HepG2 (cell line): ENCODE measurements at regions not wholly inside any gene's neighbourhood (a gene's known extent, or its start where the extent isn't known, plus 50 kb on each side); places are given as distances from the start of the nearest gene placed in this dataset.

Experiments used
- ATAC-seq: fragments of 200-7000 bp; cut with Tn5 transposase; 3 replicates; pipeline ENCODE4 v1.9.1; 2020; ENCODE audit warnings: mild to moderate bottlenecking, moderate library complexity
- BruUV-seq: library from RNA; stranded (reverse); fragments of 400-500 nt; replicated peaks from 2 replicates; lab custom pipeline; 2021; lab: Mats Ljungman, UMichigan
- CTCF ChIA-PET: fragments of 300-600 bp; formaldehyde crosslinking; extraction: SDS; loops from one replicate; lab custom pipeline; 2021; ENCODE audit warnings: low total read pairs, inconsistent platforms, low intra/inter-chr PET ratio; lab: Yijun Ruan, JAX
- POLR2A ChIA-PET: fragments of 350-600 bp; sonication (Branson Sonifier 250); formaldehyde crosslinking; loops from one replicate; lab custom pipeline; 2020; ENCODE audit warnings: antibody characterized with exemption, inconsistent platforms; lab: Yijun Ruan, JAX
- DNase-seq: peaks from one replicate; pipeline ENCODE4 v3.0.0-alpha.2; 2015; ENCODE audit warnings: low spot score
- FAIRE-seq: peaks from 3 replicates; lab custom pipeline; 2011; peaks lifted over from hg19 to GRCh38; lab: Jason Lieb, UNC
- H2AFZ ChIP-seq: one replicate; pipeline ENCODE4 v1.6.1; 2011; ENCODE audit warnings: low read length, inconsistent platforms
- H3K27ac ChIP-seq: fragments of 300-600 bp; 3 replicates; pipeline ENCODE4 v1.8.0; 2011; ENCODE audit warnings: mixed run types, mild to moderate bottlenecking, mixed read lengths, low read length, inconsistent platforms; ENCODE audit not compliant: insufficient read depth; ENCODE audit errors: extremely low read length
- H3K27me3 ChIP-seq, 2 experiments: fragments of 200-600 bp in 1 of 2; 2 replicates in 1 of 2; 3 replicates in 1 of 2; pipeline versions ENCODE4 v1.6.0 to v1.8.0; 2011; ENCODE audit warnings: low read length in 2 of 2, mild to moderate bottlenecking in 2 of 2, moderate library complexity in 2 of 2, inconsistent platforms in 1 of 2; ENCODE audit not compliant: insufficient read depth in 2 of 2, control insufficient read depth in 1 of 2
- H3K36me3 ChIP-seq, 2 experiments: fragments of 200-600 bp in 1 of 2; replicated peaks in 1 of 2; 2 replicates in 1 of 2; 3 replicates in 1 of 2; pipeline versions ENCODE4 v1.5.1 to v1.8.0; 2011; ENCODE audit warnings: low read length in 2 of 2, inconsistent platforms in 1 of 2; ENCODE audit not compliant: insufficient read depth in 2 of 2, control insufficient read depth in 1 of 2
- H3K4me1 ChIP-seq: 2 replicates; pipeline ENCODE4 v1.5.1; 2012; ENCODE audit warnings: low read length, inconsistent platforms; ENCODE audit not compliant: insufficient read depth
- H3K4me2 ChIP-seq: 2 replicates; pipeline ENCODE4 v1.6.0; 2011; ENCODE audit warnings: low read depth, low read length, inconsistent platforms
- H3K4me3 ChIP-seq, 3 experiments: fragments of 200-600 bp in 1 of 3; sonication (generic), shearing (Covaris generic) in 1 of 3; replicated peaks in 1 of 3; 2 replicates each; pipeline ENCODE4 v1.5.1; 2011 to 2016; ENCODE audit warnings: low read length in 3 of 3, inconsistent platforms in 2 of 3, low read depth in 2 of 3, mild to moderate bottlenecking in 2 of 3, control low read depth in 1 of 3, mixed read lengths in 1 of 3; ENCODE audit not compliant: insufficient read depth in 1 of 3
- H3K79me2 ChIP-seq: one replicate; pipeline ENCODE4 v1.6.1; 2011; ENCODE audit warnings: low read length, inconsistent platforms; ENCODE audit not compliant: insufficient read depth
- H3K9ac ChIP-seq: 2 replicates; pipeline ENCODE4 v1.6.0; 2011; ENCODE audit warnings: mild to moderate bottlenecking, low read depth, low read length, inconsistent platforms; ENCODE audit not compliant: insufficient read depth
- H3K9me3 ChIP-seq: 2 replicates; pipeline ENCODE4 v1.5.1; 2012; ENCODE audit warnings: mild to moderate bottlenecking, low read length
- H4K20me1 ChIP-seq: 2 replicates; pipeline ENCODE4 v1.6.0; 2011; ENCODE audit warnings: inconsistent platforms, mild to moderate bottlenecking, low read length, moderate library complexity; ENCODE audit not compliant: insufficient read depth
- ARNT ChIP-seq: fragments of 450-650 bp; IDR thresholded peaks from 2 replicates; pipeline ENCODE4 v1.6.1; 2017
- ATF1 ChIP-seq: IDR thresholded peaks from 2 replicates; pipeline ENCODE4 v1.6.1; 2016; ENCODE audit warnings: mild to moderate bottlenecking, control low read depth
- ATF7-NPFF ChIP-seq: sonication (generic); formaldehyde crosslinking; IDR thresholded peaks from 2 replicates; pipeline ENCODE4 v1.8.1; 2023; ENCODE audit warnings: mild to moderate bottlenecking, low read depth, missing genetic modification reagents, moderate library complexity
- E2F5 ChIP-seq: sonication (generic); formaldehyde crosslinking; conservative IDR thresholded peaks from 2 replicates; pipeline ENCODE4 v1.4.0; 2020; ENCODE audit warnings: missing genetic modification reagents
- GTF2F1 ChIP-seq: fragments of 150-350 bp; IDR thresholded peaks from 2 replicates; pipeline ENCODE4 v1.6.1; 2014; ENCODE audit warnings: low read length
- HOXA5 ChIP-seq: sonication (generic); formaldehyde crosslinking; IDR thresholded peaks from 2 replicates; pipeline ENCODE4 v1.4.0; 2020; ENCODE audit warnings: missing genetic modification reagents
- RBAK ChIP-seq: sonication (generic); formaldehyde crosslinking; IDR thresholded peaks from 2 replicates; pipeline ENCODE4 v1.5.1; 2020; ENCODE audit warnings: mild to moderate bottlenecking, missing genetic modification reagents
- ZFP41 ChIP-seq: sonication (generic); formaldehyde crosslinking; IDR thresholded peaks from 2 replicates; pipeline ENCODE4 v1.4.0; 2020; ENCODE audit warnings: mild to moderate bottlenecking, missing genetic modification reagents, borderline replicate concordance
- ZNF24 ChIP-seq: fragments of 450-650 bp; IDR thresholded peaks from 2 replicates; pipeline ENCODE4 v1.6.1; 2017; ENCODE audit warnings: antibody characterized with exemption, mild to moderate bottlenecking
- ZNF367 ChIP-seq: sonication (generic); formaldehyde crosslinking; IDR thresholded peaks from 2 replicates; pipeline ENCODE4 v1.4.0; 2020; ENCODE audit warnings: missing genetic modification reagents, borderline replicate concordance
- WGBS: methylation state at CpG from one replicate; pipeline ENCODE4 v1.1.6; 2017; ENCODE audit warnings: low lambda C conversion rate; 5-methylcytosine and 5-hydroxymethylcytosine counted together
- in situ Hi-C: cut with HindIII; loops from 2 replicates; pipeline ENCODE4 v1.10.0; 2017; ENCODE audit warnings: low pct_unique_long_range_greater_than_20kb; ENCODE audit not compliant: extremely low pct_ligation_motif_present
- intact Hi-C: fragments of 100-400 bp; cut with micrococcal nuclease; formaldehyde crosslinking; loops from one replicate; pipeline ENCODE4 v1.10.0; 2022; ENCODE audit not compliant: unreplicated experiment

GRCh38 chr11:122285070-122285988 lies 169.3 kb upstream of the BLID start:
- intact Hi-C loops: no loop called here
- H3K4me3 ChIP-seq: no peak overlapping the region
- TF ChIP-seq GTF2F1 (no peak), RBAK (CRISPR knock-in tag) (no peak), ATF1 (no peak), ZNF24 (no peak), ATF7-NPFF (no peak), ZFP41 (CRISPR knock-in tag) (no peak), ARNT (no peak), ZNF367 (CRISPR knock-in tag) (no peak), HOXA5 (CRISPR knock-in tag) (no peak), E2F5 (CRISPR knock-in tag) (no peak)
- no peaks in the 10 kb centered on the region for H3K4me1 ChIP-seq
- ATAC-seq (no peak), DNase-seq (no peak), FAIRE-seq (no peak)
- H3K27ac ChIP-seq: no peak overlapping the region
- BruUV-seq: no TSS peak
- H3K4me2 ChIP-seq: no peak overlapping the region
- no peak overlapping the region for H2AFZ ChIP-seq
- ChIA-PET CTCF (no interaction called here), POLR2A (no interaction called here)
- no peaks in the 10 kb centered on the region for H3K79me2 ChIP-seq
- 68% methylated on average over 8 of the region's 8 CpGs for WGBS
- no peaks in the 10 kb centered on the region for H3K27me3 ChIP-seq
- no peaks in the 10 kb centered on the region for H4K20me1 ChIP-seq
- H3K9me3 ChIP-seq: no peaks in the 10 kb centered on the region
- no peaks in the 10 kb centered on the region for H3K36me3 ChIP-seq
- H3K9ac ChIP-seq: no peak overlapping the region
- in situ Hi-C loops: no loop called here
